HUDEP-2 (cell line): ENCODE measurements at regions not wholly inside any gene's neighbourhood (a gene's known extent, or its start where the extent isn't known, plus 50 kb on each side); places are given as distances from the start of the nearest gene placed in this dataset.

Experiments
- DNase-seq, 76 experiments: peaks; one replicate each; lab custom pipeline; 2025; ENCODE audit not compliant: unreplicated experiment in 76 of 76; lab: John Stamatoyannopoulos, UW

- DNase-seq, result no peak
Measured at GRCh38 chr4:52269761-52270160, 218.7 kb downstream of the SPATA18 start.

GRCh38 chr4:52273885-52274284 lies 222.8 kb downstream of the SPATA18 start:
- DNase-seq, result no peak

- no peak for DNase-seq
Measured at GRCh38 chr4:52288212-52288855, 237.2 kb downstream of the SPATA18 start.

- DNase-seq, result no peak
Measured at GRCh38 chr4:52290466-52290865, 239.4 kb downstream of the SPATA18 start.

GRCh38 chr4:52292245-52292644 lies 241.1 kb downstream of the SPATA18 start:
- DNase-seq, result no peak

- DNase-seq, result no peak
Measured at GRCh38 chr4:52296341-52296740, 245.2 kb downstream of the SPATA18 start.

- DNase-seq, result no peak
Measured at GRCh38 chr4:52298444-52298843, 247.3 kb downstream of the SPATA18 start.

GRCh38 chr4:52299120-52299519 lies 248.0 kb downstream of the SPATA18 start:
- DNase-seq, result no peak

- no peak for DNase-seq
Measured at GRCh38 chr4:52311464-52312125, 260.5 kb downstream of the SPATA18 start.

- DNase-seq, result no peak
Measured at GRCh38 chr4:52312722-52313121, 261.6 kb downstream of the SPATA18 start.

GRCh38 chr4:52317361-52317879 lies 266.3 kb downstream of the SPATA18 start:
- DNase-seq, result no peak

GRCh38 chr4:52317981-52318380 lies 266.9 kb downstream of the SPATA18 start:
- DNase-seq, result no peak

GRCh38 chr4:52329894-52330293 lies 278.8 kb downstream of the SPATA18 start:
- no peak for DNase-seq

- no peak for DNase-seq
Measured at GRCh38 chr4:52343595-52343994, 292.5 kb downstream of the SPATA18 start.

GRCh38 chr4:52350926-52351325 lies 299.8 kb downstream of the SPATA18 start:
- no peak for DNase-seq

GRCh38 chr4:52358366-52358765 lies 300.7 kb downstream of the USP46 start:
- no peak for DNase-seq

- no peak for DNase-seq
Measured at GRCh38 chr4:52358883-52359321, 300.2 kb downstream of the USP46 start.

GRCh38 chr4:52366191-52366590 lies 292.9 kb downstream of the USP46 start:
- DNase-seq, result no peak

GRCh38 chr4:52366621-52367020 lies 292.5 kb downstream of the USP46 start:
- no peak for DNase-seq

GRCh38 chr4:52367282-52367830 lies 291.7 kb downstream of the USP46 start:
- no peak for DNase-seq

- no peak for DNase-seq
Measured at GRCh38 chr4:52368895-52369294, 290.2 kb downstream of the USP46 start.

- no peak for DNase-seq
Measured at GRCh38 chr4:52369649-52370048, 289.5 kb downstream of the USP46 start.
